K562 (cell line): ENCODE measurements at regions not wholly inside any gene's neighbourhood (a gene's known extent, or its start where the extent isn't known, plus 50 kb on each side); places are given as distances from the start of the nearest gene placed in this dataset.

Source experiments
- ATAC-seq: fragments of 200-7000 bp; cut with Tn5 transposase; 3 replicates; pipeline ENCODE4 v1.9.1; 2020; ENCODE audit warnings: moderate library complexity
- BruUV-seq: library from RNA; stranded (reverse); fragments of 400-500 nt; replicated peaks from 2 replicates; lab custom pipeline; 2021; lab: Mats Ljungman, UMichigan
- CTCF ChIA-PET: fragments of 300-600 bp; formaldehyde crosslinking; extraction: SDS; loops from one replicate; lab custom pipeline; 2021; ENCODE audit warnings: low intra/inter-chr PET ratio; lab: Yijun Ruan, JAX
- POLR2A ChIA-PET: fragments of 300-600, 350-650 bp; sonication (Branson Sonifier 250); formaldehyde crosslinking; extraction: SDS; loops from one replicate; lab custom pipeline; 2021; ENCODE audit warnings: antibody characterized with exemption, inconsistent platforms; lab: Yijun Ruan, JAX
- DNase-seq, 4 experiments: peaks; one replicate each; pipeline versions ENCODE4 v3.0.0 to v3.0.0-alpha.2; 2011 to 2018; ENCODE audit warnings: low spot score in 3 of 4, mixed read lengths in 3 of 4; ENCODE audit errors: extremely low read depth in 1 of 4
- FAIRE-seq: peaks from 2 replicates; lab custom pipeline; 2011; peaks lifted over from hg19 to GRCh38; lab: Jason Lieb, UNC
- H2AFZ ChIP-seq: 2 replicates; pipeline ENCODE4 v1.6.0; 2011; ENCODE audit warnings: low read depth, low read length, control low read depth, inconsistent platforms
- H3K27ac ChIP-seq: fragments of 200-600 bp; 3 replicates; pipeline ENCODE4 v1.8.0; 2011; ENCODE audit warnings: low read depth, mild to moderate bottlenecking, control low read depth, inconsistent platforms, low read length, moderate library complexity, mixed read lengths; ENCODE audit errors: extremely low read depth
- H3K27me3 ChIP-seq, 2 experiments: fragments of 300-600 bp in 1 of 2; 2 replicates in 1 of 2; 3 replicates in 1 of 2; pipeline versions ENCODE4 v1.6.0 to v1.8.0; 2011; ENCODE audit warnings: inconsistent platforms in 2 of 2, low read length in 2 of 2, mild to moderate bottlenecking in 1 of 2, mixed read lengths in 1 of 2, moderate library complexity in 1 of 2; ENCODE audit not compliant: control insufficient read depth in 2 of 2, insufficient read depth in 2 of 2
- H3K36me3 ChIP-seq: fragments of 300-600 bp; 3 replicates; pipeline ENCODE4 v1.8.0; 2011; ENCODE audit warnings: mild to moderate bottlenecking, low read length, inconsistent platforms; ENCODE audit not compliant: control insufficient read depth, insufficient read depth
- H3K4me1 ChIP-seq, 2 experiments: fragments of 200-600 bp in 1 of 2; replicated peaks in 1 of 2; 2 replicates in 1 of 2; 3 replicates in 1 of 2; pipeline versions ENCODE4 v1.5.1 to v1.8.0; 2011; ENCODE audit warnings: inconsistent platforms in 2 of 2, low read length in 2 of 2, mild to moderate bottlenecking in 1 of 2, mixed read lengths in 1 of 2, moderate library complexity in 1 of 2; ENCODE audit not compliant: control insufficient read depth in 2 of 2, insufficient read depth in 2 of 2
- H3K4me2 ChIP-seq: 2 replicates; pipeline ENCODE4 v1.6.1; 2011; ENCODE audit warnings: low read length, control low read depth, inconsistent platforms, mixed read lengths; ENCODE audit not compliant: insufficient read depth
- H3K4me3 ChIP-seq: fragments of 200-600 bp; sonication (generic), shearing (Covaris generic); 2 replicates; pipeline ENCODE4 v1.5.1; 2016; ENCODE audit warnings: control low read depth, inconsistent platforms
- H3K79me2 ChIP-seq: fragments of 200-600 bp; 3 replicates; pipeline ENCODE4 v1.8.0; 2011; ENCODE audit warnings: low read length, inconsistent platforms; ENCODE audit not compliant: control insufficient read depth, insufficient read depth
- H3K9ac ChIP-seq, 2 experiments: 2 replicates each; pipeline versions ENCODE4 v1.6.0 to v1.6.1; 2011; ENCODE audit warnings: low read depth in 2 of 2, low read length in 2 of 2, control low read depth in 1 of 2, inconsistent platforms in 1 of 2, mild to moderate bottlenecking in 1 of 2, mixed read lengths in 1 of 2; ENCODE audit not compliant: insufficient read depth in 1 of 2
- H3K9me1 ChIP-seq: one replicate; pipeline ENCODE4 v1.6.0; 2011; ENCODE audit warnings: inconsistent platforms, mild to moderate bottlenecking, low read length, moderate library complexity; ENCODE audit not compliant: control insufficient read depth, insufficient read depth
- H3K9me3 ChIP-seq: replicated peaks from 2 replicates; pipeline ENCODE4 v1.5.1; 2011; ENCODE audit warnings: low read depth, low read length, inconsistent platforms; ENCODE audit not compliant: control insufficient read depth, insufficient read depth
- H4K20me1 ChIP-seq: replicated peaks from 2 replicates; pipeline ENCODE4 v1.6.1; 2011; ENCODE audit warnings: low read length, inconsistent platforms, mixed read lengths; ENCODE audit not compliant: control insufficient read depth, insufficient read depth
- NFIX ChIP-seq: fragments of 250-450 bp; sonication (Bioruptor Pico); IDR thresholded peaks from 2 replicates; pipeline ENCODE4 v1.4.0; 2020; ENCODE audit warnings: low read depth, mild to moderate bottlenecking, moderate library complexity
- RBM25 ChIP-seq: fragments of 200-400 bp; formaldehyde crosslinking; IDR thresholded peaks from 2 replicates; pipeline ENCODE4 v1.6.1; 2018; ENCODE audit warnings: low read length, low read depth, moderate library complexity; ENCODE audit not compliant: severe bottlenecking
- SMC3 ChIP-seq: conservative IDR thresholded peaks from 2 replicates; pipeline ENCODE4 v1.6.1; 2011; ENCODE audit warnings: low read depth, low read length, improper control_type of control experiment; ENCODE audit not compliant: insufficient read depth
- ZNF695 ChIP-seq: fragments of 450-650 bp; formaldehyde crosslinking; IDR thresholded peaks from 2 replicates; pipeline ENCODE4 v1.4.0; 2020; ENCODE audit warnings: mild to moderate bottlenecking, moderate library complexity
- WGBS: fragments of 100-300 bp; shearing (Covaris generic); methylation state at CpG from one replicate; pipeline ENCODE4 v1.1.6; 2016; ENCODE audit warnings: low coverage, mixed read lengths; ENCODE audit not compliant: insufficient coverage; ENCODE audit errors: missing lambda C conversion rate; 5-methylcytosine and 5-hydroxymethylcytosine counted together
- in situ Hi-C: fragments of 300-500 bp; cut with MboI; formaldehyde crosslinking; loops from 4 replicates; pipeline ENCODE4 v1.15.0; 2018; ENCODE audit warnings: inconsistent platforms, mixed read lengths
- intact Hi-C: fragments of 100-400 bp; cut with micrococcal nuclease; formaldehyde crosslinking; loops from 2 replicates; pipeline ENCODE4 v1.14.2; 2022
- TF ChIP-seq, protein P1 (sequence below), 2 experiments: fragments of 450-650 bp; formaldehyde crosslinking in 1 of 2; IDR thresholded peaks; 2 replicates each; pipeline versions ENCODE4 v1.4.0 to v1.6.1; 2014 to 2020; ENCODE audit warnings: mild to moderate bottlenecking in 2 of 2, borderline replicate concordance in 1 of 2, low read depth in 1 of 2

DNA sequence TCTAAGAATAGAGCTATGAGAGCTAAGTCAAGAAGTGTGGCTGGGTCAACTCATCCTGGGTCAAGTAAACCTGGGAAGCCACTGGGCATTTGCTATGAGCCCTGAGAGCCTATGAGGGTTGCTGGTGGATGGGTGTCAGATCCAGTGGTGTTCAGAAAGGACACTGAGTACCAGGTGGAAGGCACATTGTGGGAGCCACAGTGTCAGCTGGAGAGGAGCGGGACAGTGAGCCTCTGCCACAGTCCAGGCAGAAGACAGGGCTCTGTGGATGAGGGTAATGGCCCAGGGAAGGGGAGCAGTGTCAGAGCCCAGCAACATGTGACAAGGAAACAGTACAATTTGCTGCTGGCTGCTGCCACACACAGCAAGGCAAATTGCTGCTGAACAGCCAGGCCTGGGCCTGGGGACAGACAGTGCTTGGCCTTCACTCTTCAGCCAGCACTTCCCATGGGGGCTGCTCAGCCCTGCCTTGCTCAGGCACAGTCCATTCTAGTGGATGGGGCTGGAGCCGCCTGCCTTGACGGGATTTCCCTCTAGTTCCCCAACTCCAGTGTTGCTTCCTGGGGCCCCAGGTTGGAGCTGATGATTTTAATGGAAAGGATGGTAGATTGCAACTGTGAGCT, 90.9 kb upstream of the CHST15 start:
- no peaks in the 10 kb centered on the region for H3K9me1 ChIP-seq
- peaks cover 0 to 12% of the 10 kb centered on the region in 2 experiments; a peak in 2 of 5 replicates for H3K27me3 ChIP-seq
- no peak overlapping the region for H3K9ac ChIP-seq
- ChIA-PET POLR2A (interaction anchor here (0.7 kb wide), 1 partner anchor 101 kb away, joined by 4 read pairs; no protein-coding TSS in a partner anchor), CTCF (no interaction called here)
- no peak for FAIRE-seq
- no TSS peak for BruUV-seq
- intact Hi-C loops (no loop called here), in situ Hi-C loops (no loop called here)
- H3K4me2 ChIP-seq, result no peak overlapping the region
- TF ChIP-seq SMC3 (no peak), NFIX (CRISPR knock-in tag) (no peak), ZNF695 (CRISPR knock-in tag) (no peak), RBM25 (no peak)
- TF ChIP-seq, protein P1, sequence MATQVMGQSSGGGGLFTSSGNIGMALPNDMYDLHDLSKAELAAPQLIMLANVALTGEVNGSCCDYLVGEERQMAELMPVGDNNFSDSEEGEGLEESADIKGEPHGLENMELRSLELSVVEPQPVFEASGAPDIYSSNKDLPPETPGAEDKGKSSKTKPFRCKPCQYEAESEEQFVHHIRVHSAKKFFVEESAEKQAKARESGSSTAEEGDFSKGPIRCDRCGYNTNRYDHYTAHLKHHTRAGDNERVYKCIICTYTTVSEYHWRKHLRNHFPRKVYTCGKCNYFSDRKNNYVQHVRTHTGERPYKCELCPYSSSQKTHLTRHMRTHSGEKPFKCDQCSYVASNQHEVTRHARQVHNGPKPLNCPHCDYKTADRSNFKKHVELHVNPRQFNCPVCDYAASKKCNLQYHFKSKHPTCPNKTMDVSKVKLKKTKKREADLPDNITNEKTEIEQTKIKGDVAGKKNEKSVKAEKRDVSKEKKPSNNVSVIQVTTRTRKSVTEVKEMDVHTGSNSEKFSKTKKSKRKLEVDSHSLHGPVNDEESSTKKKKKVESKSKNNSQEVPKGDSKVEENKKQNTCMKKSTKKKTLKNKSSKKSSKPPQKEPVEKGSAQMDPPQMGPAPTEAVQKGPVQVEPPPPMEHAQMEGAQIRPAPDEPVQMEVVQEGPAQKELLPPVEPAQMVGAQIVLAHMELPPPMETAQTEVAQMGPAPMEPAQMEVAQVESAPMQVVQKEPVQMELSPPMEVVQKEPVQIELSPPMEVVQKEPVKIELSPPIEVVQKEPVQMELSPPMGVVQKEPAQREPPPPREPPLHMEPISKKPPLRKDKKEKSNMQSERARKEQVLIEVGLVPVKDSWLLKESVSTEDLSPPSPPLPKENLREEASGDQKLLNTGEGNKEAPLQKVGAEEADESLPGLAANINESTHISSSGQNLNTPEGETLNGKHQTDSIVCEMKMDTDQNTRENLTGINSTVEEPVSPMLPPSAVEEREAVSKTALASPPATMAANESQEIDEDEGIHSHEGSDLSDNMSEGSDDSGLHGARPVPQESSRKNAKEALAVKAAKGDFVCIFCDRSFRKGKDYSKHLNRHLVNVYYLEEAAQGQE (IDR thresholded peaks at IDR 0.05; ENCODE audit: borderline replicate concordance), result no peak
- TF ChIP-seq, protein P1 (CRISPR knock-in tag; IDR thresholded peaks at IDR 0.05; ENCODE audit: low read depth), result no peak
- no peaks in the 10 kb centered on the region for H3K4me1 ChIP-seq
- H3K9me3 ChIP-seq, result no peaks in the 10 kb centered on the region
- WGBS, result 0% methylated on average over 2 of the region's 3 CpGs
- H2AFZ ChIP-seq, result no peak overlapping the region
- H3K79me2 ChIP-seq, result no peaks in the 10 kb centered on the region
- H3K4me3 ChIP-seq, result no peak overlapping the region
- no peak overlapping the region for H3K27ac ChIP-seq
- ATAC-seq, result no peak
- H3K36me3 ChIP-seq, result no peaks in the 10 kb centered on the region
- no peaks in the 10 kb centered on the region; the same call in 1 of the 2 replicates for H4K20me1 ChIP-seq
- DNase-seq, result no peak
